A549 (cell line): ENCODE measurements at regions not wholly inside any gene's neighbourhood (a gene's known extent, or its start where the extent isn't known, plus 50 kb on each side); places are given as distances from the start of the nearest gene placed in this dataset.
A peak's percentile ranks its signal among the peaks of the same experiment; 100 is the strongest.

Source experiments
- ATAC-seq, 2 experiments: fragments of 200-7000 bp in 1 of 2; fragments of >200 bp in 1 of 2; cut with Nextera tagmentation in 1 of 2; cut with Tn5 transposase in 1 of 2; 3 replicates each; pipeline versions ENCODE4 v1.8.0 to v1.9.1; 2018 to 2020; ENCODE audit warnings: mild to moderate bottlenecking in 1 of 2, moderate library complexity in 1 of 2
- CTCF ChIA-PET: fragments of 300-600 bp; sonication (Branson Sonifier 250); formaldehyde crosslinking; extraction: SDS; loops from one replicate; lab custom pipeline; 2021; ENCODE audit warnings: antibody characterized with exemption, inconsistent platforms; lab: Yijun Ruan, JAX
- POLR2A ChIA-PET: fragments of 350-600 bp; formaldehyde crosslinking; extraction: SDS; loops from one replicate; lab custom pipeline; 2021; ENCODE audit warnings: antibody characterized with exemption, inconsistent platforms; lab: Yijun Ruan, JAX
- DNase-seq, 2 experiments: peaks; one replicate each; pipeline versions ENCODE4 v3.0.0 to v3.0.0-alpha.2; 2011 to 2016; ENCODE audit warnings: low read depth in 1 of 2, low spot score in 1 of 2
- FAIRE-seq: peaks from 2 replicates; lab custom pipeline; 2011; peaks lifted over from hg19 to GRCh38; lab: Jason Lieb, UNC
- H3K27ac ChIP-seq, 2 experiments: fragments of >200 bp; sonication (Bioruptor Twin); formaldehyde crosslinking; 3 replicates each; pipeline ENCODE4 v1.5.1; 2016 to 2017
- H3K4me1 ChIP-seq: fragments of >200 bp; sonication (Bioruptor Twin); formaldehyde crosslinking; 3 replicates; pipeline ENCODE4 v1.6.1; 2016
- H3K4me2 ChIP-seq: fragments of >200 bp; sonication (Bioruptor Twin); formaldehyde crosslinking; 3 replicates; pipeline ENCODE4 v1.6.1; 2016
- H3K4me3 ChIP-seq: fragments of >200 bp; sonication (Bioruptor Twin); formaldehyde crosslinking; 3 replicates; pipeline ENCODE4 v1.5.1; 2016
- H3K9me3 ChIP-seq: fragments of >200 bp; sonication (Bioruptor Twin); formaldehyde crosslinking; 3 replicates; pipeline ENCODE4 v1.6.1; 2016
- CBX2 ChIP-seq: fragments of 200-600 bp; sonication (generic); IDR thresholded peaks from 2 replicates; pipeline ENCODE4 v1.6.1; 2016; ENCODE audit warnings: low read depth, mild to moderate bottlenecking, borderline replicate concordance
- CHD2 ChIP-seq: fragments of 150-350 bp; IDR thresholded peaks from 2 replicates; pipeline ENCODE4 v1.6.1; 2014; ENCODE audit warnings: low read length; ENCODE audit not compliant: partially characterized antibody
- CTCF ChIP-seq: fragments of >200 bp; sonication (Bioruptor Twin); formaldehyde crosslinking; IDR thresholded peaks from 3 replicates; pipeline ENCODE4 v1.5.1; 2016
- EP300 ChIP-seq, 2 experiments: fragments of >200 bp; sonication (Bioruptor Twin); formaldehyde crosslinking; IDR thresholded peaks; 2 replicates in 1 of 2; 3 replicates in 1 of 2; pipeline ENCODE4 v1.6.1; 2016 to 2017
- ESRRA ChIP-seq: fragments of 150-350 bp; IDR thresholded peaks from 2 replicates; pipeline ENCODE4 v1.6.1; 2014; ENCODE audit warnings: mild to moderate bottlenecking, low read length, borderline replicate concordance
- FOSL2 ChIP-seq, 2 experiments: fragments of 450-650 bp in 1 of 2; fragments of >200 bp in 1 of 2; sonication (Bioruptor Twin) in 1 of 2; formaldehyde crosslinking; IDR thresholded peaks; 2 replicates each; pipeline versions ENCODE4 v1.5.0 to v1.6.1; 2016 to 2020; ENCODE audit warnings: mild to moderate bottlenecking in 1 of 2, moderate library complexity in 1 of 2
- HOXB13 ChIP-seq: fragments of 250-450 bp; sonication (Bioruptor Pico); IDR thresholded peaks from 2 replicates; pipeline ENCODE4 v1.5.0; 2020; ENCODE audit warnings: low read depth, mild to moderate bottlenecking, moderate library complexity
- NPAS2 ChIP-seq: fragments of 250-450 bp; sonication (Bioruptor Pico); IDR thresholded peaks from 2 replicates; pipeline ENCODE4 v1.8.0; 2022; ENCODE audit warnings: mild to moderate bottlenecking, moderate library complexity, borderline replicate concordance
- NR3C1 ChIP-seq: fragments of >200 bp; sonication (Bioruptor Twin); formaldehyde crosslinking; IDR thresholded peaks from 3 replicates; pipeline ENCODE4 v1.6.1; 2017
- POLR2A ChIP-seq: IDR thresholded peaks from 2 replicates; pipeline ENCODE4 v1.6.1; 2012; ENCODE audit warnings: mild to moderate bottlenecking, low read length
- POLR2AphosphoS2 ChIP-seq: conservative IDR thresholded peaks from 2 replicates; pipeline ENCODE4 v1.6.1; 2012; ENCODE audit warnings: low read length, improper control_type of control experiment, inconsistent platforms
- RAD21 ChIP-seq, 2 experiments: fragments of >200 bp in 1 of 2; sonication (Bioruptor Twin) in 1 of 2; formaldehyde crosslinking in 1 of 2; IDR thresholded peaks in 1 of 2; conservative IDR thresholded peaks in 1 of 2; 2 replicates in 1 of 2; 3 replicates in 1 of 2; pipeline ENCODE4 v1.6.1; 2012 to 2018; ENCODE audit warnings: inconsistent platforms in 1 of 2
- RARB ChIP-seq: fragments of 250-450 bp; sonication (Bioruptor Pico); IDR thresholded peaks from 2 replicates; pipeline ENCODE4 v1.8.0; 2021; ENCODE audit warnings: mild to moderate bottlenecking, moderate library complexity
- TFCP2L1 ChIP-seq: fragments of 250-450 bp; sonication (Bioruptor Pico); IDR thresholded peaks from 2 replicates; pipeline ENCODE4 v1.5.0; 2021; ENCODE audit warnings: mild to moderate bottlenecking
- TP53 ChIP-seq: fragments of 250-450 bp; sonication (Bioruptor Pico); IDR thresholded peaks from 2 replicates; pipeline ENCODE4 v1.5.0; 2021; ENCODE audit warnings: mild to moderate bottlenecking, moderate library complexity
- ZC3H11A ChIP-seq: fragments of 450-650 bp; IDR thresholded peaks from 2 replicates; pipeline ENCODE4 v1.6.1; 2014; ENCODE audit warnings: antibody characterized with exemption, mild to moderate bottlenecking
- ZFP36 ChIP-seq: fragments of 450-650 bp; IDR thresholded peaks from 2 replicates; pipeline ENCODE4 v1.6.1; 2014; ENCODE audit warnings: borderline replicate concordance; ENCODE audit not compliant: partially characterized antibody
- ZNF302 ChIP-seq: fragments of 250-450 bp; sonication (Bioruptor Pico); IDR thresholded peaks from 2 replicates; pipeline ENCODE4 v1.9.0; 2021; ENCODE audit warnings: inconsistent platforms, mild to moderate bottlenecking, moderate library complexity
- WGBS: methylation state at CpG from one replicate; pipeline ENCODE4 v1.1.6; 2017; ENCODE audit errors: missing lambda C conversion rate; 5-methylcytosine and 5-hydroxymethylcytosine counted together
- TF ChIP-seq, protein P1 (sequence below): IDR thresholded peaks from 2 replicates; pipeline ENCODE4 v1.6.1; 2012
- TF ChIP-seq, protein P2 (sequence below): IDR thresholded peaks from 2 replicates; pipeline ENCODE4 v1.6.1; 2012; ENCODE audit warnings: low read depth, borderline replicate concordance

GRCh38 chr5:19247302-19247701, 740.7 kb downstream of the CDH18 start:
- TF ChIP-seq, protein P1, sequence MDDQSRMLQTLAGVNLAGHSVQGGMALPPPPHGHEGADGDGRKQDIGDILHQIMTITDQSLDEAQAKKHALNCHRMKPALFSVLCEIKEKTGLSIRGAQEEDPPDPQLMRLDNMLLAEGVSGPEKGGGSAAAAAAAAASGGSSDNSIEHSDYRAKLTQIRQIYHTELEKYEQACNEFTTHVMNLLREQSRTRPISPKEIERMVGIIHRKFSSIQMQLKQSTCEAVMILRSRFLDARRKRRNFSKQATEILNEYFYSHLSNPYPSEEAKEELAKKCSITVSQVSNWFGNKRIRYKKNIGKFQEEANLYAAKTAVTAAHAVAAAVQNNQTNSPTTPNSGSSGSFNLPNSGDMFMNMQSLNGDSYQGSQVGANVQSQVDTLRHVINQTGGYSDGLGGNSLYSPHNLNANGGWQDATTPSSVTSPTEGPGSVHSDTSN: no peak
- peak; percentile 49 for TF ChIP-seq ZC3H11A
- Histone ChIP-seq H3K27ac (no peak overlapping the region), H3K9me3 (peaks cover 4% of the 10 kb centered on the region; the same call in 1 of the 3 replicates), H3K4me2 (no peak overlapping the region), H3K4me3 (no peak overlapping the region), H3K4me1 (no peaks in the 10 kb centered on the region)
- ATAC-seq (no peak), FAIRE-seq (no peak), DNase-seq (no peak)
- WGBS: 16% methylated on average over 3 of the region's 3 CpGs
- POLR2A ChIA-PET: no interaction called here
- CTCF ChIA-PET: no interaction called here

GRCh38 chr5:19256036-19256435, 732.0 kb downstream of the CDH18 start:
- H3K9me3 ChIP-seq: no peaks in the 10 kb centered on the region
- no peak overlapping the region for H3K27ac ChIP-seq
- TF ChIP-seq NPAS2 (no peak), RARB (CRISPR knock-in tag) (no peak), TFCP2L1 (CRISPR knock-in tag) (no peak), POLR2AphosphoS2 (no peak)
- TF ChIP-seq, protein P1: no peak
- ATAC-seq: no peak
- 0% methylated on average over 1 of the region's 1 CpG for WGBS
- CTCF ChIA-PET: no interaction called here
- no peaks in the 10 kb centered on the region for H3K4me1 ChIP-seq
- no peak overlapping the region for H3K4me3 ChIP-seq
- DNase-seq: no peak
- no peak for FAIRE-seq
- POLR2A ChIA-PET: no interaction called here
- H3K4me2 ChIP-seq: no peak overlapping the region

DNA sequence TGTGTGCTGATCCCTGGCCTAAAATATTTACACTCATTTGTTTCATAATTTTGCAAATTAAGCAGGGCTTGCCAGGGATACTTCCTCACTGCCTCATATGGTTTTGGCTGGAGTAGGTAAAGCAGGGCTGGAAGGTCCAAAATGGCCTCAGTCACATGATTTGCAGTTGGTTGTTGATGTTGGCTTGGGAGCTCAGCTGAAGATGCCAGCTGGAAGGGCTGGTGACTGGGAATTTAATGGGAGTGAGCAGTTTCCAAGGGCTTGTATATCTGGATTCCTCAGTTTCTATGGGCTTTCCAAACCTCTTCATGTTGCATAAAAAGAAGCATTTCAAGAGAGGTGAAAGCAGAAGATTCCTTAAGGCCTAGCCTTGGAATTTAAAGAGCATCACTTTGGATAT, 729.3 kb downstream of the CDH18 start:
- Histone ChIP-seq H3K4me1 (no peaks in the 10 kb centered on the region), H3K27ac (no peak overlapping the region), H3K4me2 (no peak overlapping the region), H3K4me3 (no peak overlapping the region), H3K9me3 (no peaks in the 10 kb centered on the region)
- ChIA-PET POLR2A (no interaction called here), CTCF (no interaction called here)
- no peak for DNase-seq
- no peak for FAIRE-seq
- ATAC-seq: no peak
- TF ChIP-seq ESRRA (no peak), EP300 (IDR thresholded peaks at IDR 0.05) (no peak), NR3C1 (no peak), NPAS2 (no peak), POLR2AphosphoS2 (no peak)
- TF ChIP-seq, protein P2, sequence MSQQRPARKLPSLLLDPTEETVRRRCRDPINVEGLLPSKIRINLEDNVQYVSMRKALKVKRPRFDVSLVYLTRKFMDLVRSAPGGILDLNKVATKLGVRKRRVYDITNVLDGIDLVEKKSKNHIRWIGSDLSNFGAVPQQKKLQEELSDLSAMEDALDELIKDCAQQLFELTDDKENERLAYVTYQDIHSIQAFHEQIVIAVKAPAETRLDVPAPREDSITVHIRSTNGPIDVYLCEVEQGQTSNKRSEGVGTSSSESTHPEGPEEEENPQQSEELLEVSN: no peak

DNA sequence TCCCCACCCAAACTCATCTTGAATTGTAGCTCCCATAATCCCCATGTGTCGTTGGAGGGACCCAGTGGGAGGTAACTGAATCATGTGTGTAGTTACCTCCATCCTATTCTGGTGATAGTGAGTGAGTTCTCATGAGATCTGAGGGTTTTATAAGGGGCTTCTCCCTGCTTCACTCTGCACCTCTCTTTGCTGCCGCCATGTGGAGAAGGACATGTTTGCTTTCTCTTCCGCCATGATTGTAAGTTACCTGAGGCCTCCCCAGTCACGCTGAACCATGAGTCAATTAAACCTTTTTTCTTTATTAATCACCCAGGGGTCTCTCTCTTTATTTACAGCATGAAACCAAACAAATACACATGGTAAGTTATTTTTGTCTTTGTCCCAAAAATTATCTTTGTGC, 726.1 kb downstream of the CDH18 start:
- no peak for DNase-seq
- Histone ChIP-seq H3K4me1 (no peaks in the 10 kb centered on the region), H3K9me3 (no peaks in the 10 kb centered on the region), H3K27ac (no peak overlapping the region), H3K4me2 (no peak overlapping the region), H3K4me3 (no peak overlapping the region)
- POLR2A ChIA-PET: no interaction called here
- 41% methylated on average over 4 of the region's 4 CpGs for WGBS
- no peak for ATAC-seq
- no peak for TF ChIP-seq TFCP2L1 (CRISPR knock-in tag)
- no peak for TF ChIP-seq POLR2A
- no peak for TF ChIP-seq CHD2
- TF ChIP-seq POLR2AphosphoS2: no peak
- no peak for TF ChIP-seq ZC3H11A
- no peak for TF ChIP-seq CBX2
- TF ChIP-seq RAD21 (conservative IDR thresholded peaks at IDR 0.05 in 1 of 2, IDR thresholded peaks at IDR 0.05 in 1 of 2): no peak
- no peak for TF ChIP-seq TP53 (CRISPR knock-in tag)
- no peak for TF ChIP-seq ZNF302 (CRISPR knock-in tag)
- no peak for TF ChIP-seq HOXB13 (CRISPR knock-in tag)
- TF ChIP-seq ZFP36: no peak
- no peak for TF ChIP-seq CTCF
- TF ChIP-seq NPAS2: no peak
- TF ChIP-seq FOSL2 (IDR thresholded peaks at IDR 0.05): no peak
- no peak for TF ChIP-seq FOSL2 (CRISPR knock-in tag; IDR thresholded peaks at IDR 0.05)
- CTCF ChIA-PET: no interaction called here
- FAIRE-seq: no peak
